ENCODE measurements at regions not wholly inside any gene's neighbourhood (a gene's known extent, or its start where the extent isn't known, plus 50 kb on each side); places are given as distances from the start of the nearest gene placed in this dataset.
"Not testable (repeated sequence)": the region's sequence is repeated elsewhere in the genome, so short reads cannot be mapped to it uniquely, and the experiment has no call there.

DNA sequence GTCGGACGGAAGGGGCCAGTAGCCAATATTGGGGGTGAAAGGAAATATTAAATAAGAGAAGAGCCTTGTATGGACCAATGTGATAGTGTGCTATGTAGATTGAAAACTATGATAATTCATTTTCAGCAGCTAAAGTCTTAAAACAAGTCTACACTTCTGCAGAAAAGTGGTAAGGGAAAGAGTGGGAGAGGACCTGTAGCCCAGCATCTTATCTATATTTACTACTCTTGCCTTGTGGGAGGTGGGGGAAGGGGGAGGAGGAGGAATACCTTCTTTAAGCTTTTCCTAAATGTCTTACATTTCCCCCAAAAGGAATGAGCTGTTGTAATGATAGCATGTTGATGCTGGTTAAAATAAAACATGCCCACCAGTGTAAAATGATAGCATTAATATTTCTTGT is 220.0 kb upstream of the SPRY1 start:
- peaks cover 17% of the 10 kb centered on the region for H3K9me3 ChIP-seq (ENCODE audit: control insufficient read depth, low read length)
- H3K9ac ChIP-seq (ENCODE audit: low read length) = no peak overlapping the region
- H3K4ac ChIP-seq (ENCODE audit: low read depth in 1 of 2, low read length in 2 of 2) = no peak overlapping the region
- no peak overlapping the region for H3K14ac ChIP-seq (ENCODE audit: low read length in 2 of 2)
- no peak overlapping the region for H3K4me2 ChIP-seq (ENCODE audit: low read length, poor library complexity, severe bottlenecking)
- 80% methylated on average over 1 of the region's 2 CpGs for WGBS
- no peak overlapping the region for H2AFZ ChIP-seq (ENCODE audit: low read depth, low read length)
- H2BK5ac ChIP-seq (ENCODE audit: low read depth, low read length, poor library complexity, severe bottlenecking) = no peak overlapping the region
- no peaks in the 10 kb centered on the region for H3K4me1 ChIP-seq (ENCODE audit: control insufficient read depth, insufficient read depth, low read depth, low read length)
- no peak overlapping the region for H4K91ac ChIP-seq (ENCODE audit: low read length)
- H4K8ac ChIP-seq (ENCODE audit: low read length) = no peak overlapping the region
- H2AK5ac ChIP-seq (ENCODE audit: low read length, severe bottlenecking) = no peak overlapping the region
- H3K27me3 ChIP-seq (ENCODE audit: control insufficient read depth in 1 of 2, insufficient read depth in 1 of 2, low read length in 2 of 2) = no peaks in the 10 kb centered on the region
- H3K18ac ChIP-seq (ENCODE audit: low read depth in 1 of 2, low read length in 2 of 2) = no peak overlapping the region
- no peak overlapping the region for H2BK15ac ChIP-seq (ENCODE audit: low read depth, poor library complexity, severe bottlenecking)
- no peak overlapping the region for H3K4me3 ChIP-seq (ENCODE audit: insufficient read depth in 1 of 2, low read depth in 1 of 2, low read length in 2 of 2)
- H3K79me1 ChIP-seq (replicated peaks; ENCODE audit: low read length, poor library complexity, severe bottlenecking) = peaks cover 7% of the 10 kb centered on the region
- no peak for DNase-seq
- no peaks in the 10 kb centered on the region for H3K36me3 ChIP-seq (ENCODE audit: control insufficient read depth in 1 of 2, insufficient read depth in 2 of 2, low read depth in 1 of 2, low read length in 2 of 2)
- H3K23ac ChIP-seq (ENCODE audit: low read length in 2 of 2) = no peak overlapping the region
- H3K27ac ChIP-seq (ENCODE audit: low read length, poor library complexity, severe bottlenecking) = no peak overlapping the region
- no peak overlapping the region for H2BK12ac ChIP-seq (ENCODE audit: low read length in 2 of 2)
- no peak overlapping the region for H2BK120ac ChIP-seq (ENCODE audit: low read depth, low read length)

DNA sequence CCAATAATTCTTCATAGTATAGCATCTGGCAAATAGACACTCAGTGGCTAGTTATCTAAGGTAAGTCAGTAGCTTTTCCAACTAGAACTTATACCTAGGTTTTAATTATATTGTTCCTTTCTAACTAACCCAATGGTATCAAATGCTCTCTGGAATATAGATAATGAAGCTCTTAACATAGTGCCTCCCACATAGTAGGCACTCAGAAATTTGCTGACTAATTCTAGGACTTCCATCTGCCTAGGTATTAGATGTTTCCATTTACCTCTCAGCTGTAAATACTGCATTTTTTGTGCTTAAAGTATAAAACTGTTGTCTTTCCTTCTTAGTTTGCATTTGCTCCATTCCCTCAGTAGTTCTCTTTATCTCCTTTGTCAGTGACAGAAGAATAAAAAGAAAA is 214.3 kb upstream of the SPRY1 start:
- Histone ChIP-seq H3K79me1 (replicated peaks; ENCODE audit: low read length, poor library complexity, severe bottlenecking) (peaks cover 3% of the 10 kb centered on the region), H2AFZ (ENCODE audit: low read depth, low read length) (no peak overlapping the region), H3K23ac (ENCODE audit: low read length in 2 of 2) (no peak overlapping the region), H2AK5ac (ENCODE audit: low read length, severe bottlenecking) (no peak overlapping the region), H2BK15ac (ENCODE audit: low read depth, poor library complexity, severe bottlenecking) (no peak overlapping the region), H3K18ac (ENCODE audit: low read depth in 1 of 2, low read length in 2 of 2) (no peak overlapping the region), H3K4ac (ENCODE audit: low read depth in 1 of 2, low read length in 2 of 2) (no peak overlapping the region), H3K9me3 (ENCODE audit: control insufficient read depth, low read length) (no peaks in the 10 kb centered on the region), H3K4me1 (ENCODE audit: control insufficient read depth, insufficient read depth, low read depth, low read length) (no peaks in the 10 kb centered on the region), H3K14ac (ENCODE audit: low read length in 2 of 2) (no peak overlapping the region), H4K8ac (ENCODE audit: low read length) (no peak overlapping the region), H3K36me3 (ENCODE audit: control insufficient read depth in 1 of 2, insufficient read depth in 2 of 2, low read depth in 1 of 2, low read length in 2 of 2) (no peaks in the 10 kb centered on the region), H3K27ac (ENCODE audit: low read length, poor library complexity, severe bottlenecking) (no peak overlapping the region), H2BK12ac (ENCODE audit: low read length in 2 of 2) (no peak overlapping the region), H3K27me3 (ENCODE audit: control insufficient read depth in 1 of 2, insufficient read depth in 1 of 2, low read length in 2 of 2) (no peaks in the 10 kb centered on the region), H2BK5ac (ENCODE audit: low read depth, low read length, poor library complexity, severe bottlenecking) (no peak overlapping the region), H4K91ac (ENCODE audit: low read length) (no peak overlapping the region), H3K9ac (ENCODE audit: low read length) (no peak overlapping the region), H3K4me2 (ENCODE audit: low read length, poor library complexity, severe bottlenecking) (no peak overlapping the region), H3K4me3 (ENCODE audit: insufficient read depth in 1 of 2, low read depth in 1 of 2, low read length in 2 of 2) (no peak overlapping the region), H2BK120ac (ENCODE audit: low read depth, low read length) (no peak overlapping the region)
- DNase-seq = no peak

DNA sequence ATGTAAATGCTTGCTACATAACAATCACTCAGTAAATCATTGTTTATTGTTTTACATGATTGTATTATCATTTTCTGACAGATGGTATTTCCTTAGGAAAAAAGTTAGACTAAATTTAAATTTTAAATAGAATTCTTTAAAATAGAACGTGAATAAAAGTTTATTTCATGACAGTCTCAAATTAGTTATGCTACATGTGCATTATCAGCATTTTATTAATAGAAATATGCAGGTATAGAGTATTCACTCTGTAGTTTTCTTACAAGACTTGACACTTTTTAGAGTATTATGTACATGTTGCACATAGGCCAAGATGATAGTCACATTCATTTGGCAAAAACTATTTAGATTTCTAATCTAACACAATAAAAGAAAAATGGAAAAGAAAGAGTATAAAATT is 213.3 kb upstream of the SPRY1 start:
- Histone ChIP-seq H2AK5ac (ENCODE audit: low read length, severe bottlenecking) (no peak overlapping the region), H2BK12ac (ENCODE audit: low read length in 2 of 2) (no peak overlapping the region), H3K4me1 (ENCODE audit: control insufficient read depth, insufficient read depth, low read depth, low read length) (no peaks in the 10 kb centered on the region), H3K27me3 (ENCODE audit: control insufficient read depth in 1 of 2, insufficient read depth in 1 of 2, low read length in 2 of 2) (no peaks in the 10 kb centered on the region), H3K79me1 (replicated peaks; ENCODE audit: low read length, poor library complexity, severe bottlenecking) (peaks cover 1% of the 10 kb centered on the region), H2BK15ac (ENCODE audit: low read depth, poor library complexity, severe bottlenecking) (no peak overlapping the region), H3K4me2 (ENCODE audit: low read length, poor library complexity, severe bottlenecking) (no peak overlapping the region), H3K4me3 (ENCODE audit: insufficient read depth in 1 of 2, low read depth in 1 of 2, low read length in 2 of 2) (no peak overlapping the region), H3K9me3 (ENCODE audit: control insufficient read depth, low read length) (no peaks in the 10 kb centered on the region), H2BK5ac (ENCODE audit: low read depth, low read length, poor library complexity, severe bottlenecking) (no peak overlapping the region), H3K9ac (ENCODE audit: low read length) (no peak overlapping the region), H3K14ac (ENCODE audit: low read length in 2 of 2) (no peak overlapping the region), H3K18ac (ENCODE audit: low read depth in 1 of 2, low read length in 2 of 2) (no peak overlapping the region), H4K8ac (ENCODE audit: low read length) (no peak overlapping the region), H4K91ac (ENCODE audit: low read length) (no peak overlapping the region), H2BK120ac (ENCODE audit: low read depth, low read length) (no peak overlapping the region), H3K23ac (ENCODE audit: low read length in 2 of 2) (no peak overlapping the region), H3K27ac (ENCODE audit: low read length, poor library complexity, severe bottlenecking) (no peak overlapping the region), H2AFZ (ENCODE audit: low read depth, low read length) (no peak overlapping the region), H3K4ac (ENCODE audit: low read depth in 1 of 2, low read length in 2 of 2) (no peak overlapping the region), H3K36me3 (ENCODE audit: control insufficient read depth in 1 of 2, insufficient read depth in 2 of 2, low read depth in 1 of 2, low read length in 2 of 2) (no peaks in the 10 kb centered on the region)
- no CpG with 5 or more reads among the region's 1 CpG for WGBS
- DNase-seq = no peak

DNA sequence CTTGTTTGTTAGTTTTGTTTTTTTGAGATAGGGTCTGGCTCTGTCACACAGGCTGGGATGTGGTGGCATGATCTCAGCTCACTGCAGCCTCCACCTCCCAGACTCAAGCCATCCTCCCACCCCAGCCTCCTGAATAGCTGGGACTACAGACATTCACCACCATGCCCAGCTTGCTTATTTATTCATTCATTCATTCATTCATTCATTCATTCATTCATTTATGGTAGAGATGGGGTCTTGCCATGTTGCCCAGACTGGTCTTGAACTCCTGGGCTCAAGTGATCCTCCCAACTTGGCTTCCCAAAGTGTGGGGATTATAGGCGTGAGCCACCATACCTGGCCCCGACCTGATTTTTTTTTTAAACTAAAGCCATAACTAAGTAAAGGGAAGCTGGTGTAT is 212.8 kb upstream of the SPRY1 start:
- not testable (repeated sequence) for H4K8ac ChIP-seq (ENCODE audit: low read length); H3K9me3 ChIP-seq (ENCODE audit: control insufficient read depth, low read length); H2AK5ac ChIP-seq (ENCODE audit: low read length, severe bottlenecking); H3K4me2 ChIP-seq (ENCODE audit: low read length, poor library complexity, severe bottlenecking); H3K14ac ChIP-seq (ENCODE audit: low read length in 2 of 2); H3K4ac ChIP-seq (ENCODE audit: low read depth in 1 of 2, low read length in 2 of 2); H3K9ac ChIP-seq (ENCODE audit: low read length); H3K4me3 ChIP-seq (ENCODE audit: insufficient read depth in 1 of 2, low read depth in 1 of 2, low read length in 2 of 2); H2BK15ac ChIP-seq (ENCODE audit: low read depth, poor library complexity, severe bottlenecking); H3K23ac ChIP-seq (ENCODE audit: low read length in 2 of 2); H3K18ac ChIP-seq (ENCODE audit: low read depth in 1 of 2, low read length in 2 of 2); H3K79me1 ChIP-seq (replicated peaks; ENCODE audit: low read length, poor library complexity, severe bottlenecking); H3K27me3 ChIP-seq (ENCODE audit: control insufficient read depth in 1 of 2, insufficient read depth in 1 of 2, low read length in 2 of 2); H3K27ac ChIP-seq (ENCODE audit: low read length, poor library complexity, severe bottlenecking); H3K4me1 ChIP-seq (ENCODE audit: control insufficient read depth, insufficient read depth, low read depth, low read length); H3K36me3 ChIP-seq (ENCODE audit: control insufficient read depth in 1 of 2, insufficient read depth in 2 of 2, low read depth in 1 of 2, low read length in 2 of 2); H2BK5ac ChIP-seq (ENCODE audit: low read depth, low read length, poor library complexity, severe bottlenecking); DNase-seq; H4K91ac ChIP-seq (ENCODE audit: low read length); H2AFZ ChIP-seq (ENCODE audit: low read depth, low read length); H2BK120ac ChIP-seq (ENCODE audit: low read depth, low read length); H2BK12ac ChIP-seq (ENCODE audit: low read length in 2 of 2)
- WGBS = 100% methylated on average over 1 of the region's 2 CpGs
